ENCODE measurements at regions not wholly inside any gene's neighbourhood (a gene's known extent, or its start where the extent isn't known, plus 50 kb on each side); places are given as distances from the start of the nearest gene placed in this dataset.
"Not testable (repeated sequence)": the region's sequence is repeated elsewhere in the genome, so short reads cannot be mapped to it uniquely, and the experiment has no call there.

DNA sequence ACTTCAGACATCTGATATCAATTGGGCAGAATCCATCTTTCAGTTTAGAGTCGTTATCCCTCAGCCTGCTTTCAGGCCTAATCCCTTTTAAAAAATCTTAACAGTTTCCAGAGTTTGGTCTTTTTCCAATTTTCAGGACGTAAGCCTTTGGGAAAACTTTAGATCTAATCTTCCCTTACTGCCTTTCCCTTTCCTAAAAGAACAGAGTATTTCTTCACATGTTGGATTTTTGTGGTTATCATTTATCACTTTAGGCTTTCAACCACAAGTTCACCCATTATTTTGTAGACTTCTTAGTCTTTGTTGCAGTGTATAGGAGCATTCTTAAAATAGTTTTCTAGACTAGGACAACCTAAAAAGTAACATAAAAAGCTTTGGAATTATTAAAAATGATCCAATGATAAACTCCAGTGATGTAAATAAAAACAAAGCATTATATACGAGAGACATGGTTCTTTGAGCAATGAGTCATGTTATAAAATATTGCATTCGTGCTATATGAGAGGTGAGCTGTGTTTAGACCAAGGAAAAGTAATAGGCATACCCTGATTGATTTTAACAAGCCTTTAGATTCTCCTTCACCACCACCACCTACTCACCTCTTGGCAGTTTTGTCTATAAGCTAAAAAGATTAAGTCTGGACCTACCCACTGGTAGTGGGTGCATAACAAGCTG is 90.4 kb upstream of the MCHR2 start:
- DNase-seq: no peak

- peak in 1 of 2 donors; percentile 1 for DNase-seq
These were observed 84.5 kb upstream of the MCHR2 start for GRCh38 chr6:100078509-100078908.

GRCh38 chr6:100065348-100065747 is 71.3 kb upstream of the MCHR2 start:
- no peak for DNase-seq

DNA sequence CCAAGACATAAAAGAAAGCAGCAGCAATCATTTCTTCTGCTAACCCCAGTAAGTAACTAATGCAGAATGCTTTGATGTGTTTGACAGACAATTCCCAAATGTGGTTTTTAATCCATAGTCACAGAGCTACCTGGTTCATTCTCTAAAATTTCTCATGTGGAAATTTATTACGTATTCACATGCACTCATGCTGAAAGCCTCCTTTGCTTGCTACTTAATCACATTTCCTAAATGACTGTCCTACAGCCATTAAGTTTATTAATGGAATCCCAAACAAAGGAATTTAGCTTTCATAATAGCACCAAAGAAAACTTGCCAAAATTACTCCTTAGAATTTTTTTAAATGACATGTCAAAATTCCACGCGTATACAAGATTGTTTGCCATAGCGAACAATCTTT is 68.6 kb upstream of the MCHR2 start:
- no peak for DNase-seq

GRCh38 chr6:100057941-100058340 is 63.9 kb upstream of the MCHR2 start:
- no peak for DNase-seq

- DNase-seq: no peak
These were observed 56.5 kb upstream of the MCHR2 start for GRCh38 chr6:100050550-100050949.

- not testable (repeated sequence) for DNase-seq
These were observed 49.9 kb upstream of the MCHR2 start for GRCh38 chr6:100043961-100044360.
